Epithelial cell of prostate (primary cell): ENCODE measurements at regions not wholly inside any gene's neighbourhood (a gene's known extent, or its start where the extent isn't known, plus 50 kb on each side); places are given as distances from the start of the nearest gene placed in this dataset.
A peak's percentile ranks its signal among the peaks of the same experiment; 100 is the strongest.
"Not testable (repeated sequence)": the region's sequence is repeated elsewhere in the genome, so short reads cannot be mapped to it uniquely, and the experiment has no call there.

Experiments
- DNase-seq: peaks from one replicate; pipeline ENCODE4 v3.0.0-alpha.2; 2011; ENCODE audit warnings: low read depth, low spot score
- H3K27ac ChIP-seq: fragments of 450-650 bp; 2 replicates; pipeline ENCODE4 v1.5.1; 2017; ENCODE audit warnings: mild to moderate bottlenecking

DNA sequence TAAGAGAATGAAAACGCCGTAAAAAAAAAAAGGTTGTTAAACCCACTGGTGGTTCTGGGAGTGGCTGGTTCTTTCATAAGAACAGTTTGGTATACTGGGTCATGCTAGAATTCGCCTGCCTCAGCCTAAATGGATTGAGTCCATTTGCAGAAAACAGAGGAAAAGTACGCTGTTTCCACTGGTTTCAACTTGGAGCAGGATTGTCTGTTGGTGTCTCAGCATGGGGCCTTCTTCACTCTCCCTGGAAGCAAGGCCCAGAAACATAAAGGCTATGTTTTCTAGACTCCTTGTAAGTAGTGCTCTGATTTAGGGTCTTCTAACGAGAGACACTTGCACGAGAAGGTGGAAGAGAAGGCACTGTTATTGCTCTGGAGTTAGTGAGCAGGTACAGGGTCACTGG lies 116.9 kb upstream of the MTAP start:
- H3K27ac ChIP-seq, result peak overlapping the region; percentile 98
- no peak for DNase-seq

DNA sequence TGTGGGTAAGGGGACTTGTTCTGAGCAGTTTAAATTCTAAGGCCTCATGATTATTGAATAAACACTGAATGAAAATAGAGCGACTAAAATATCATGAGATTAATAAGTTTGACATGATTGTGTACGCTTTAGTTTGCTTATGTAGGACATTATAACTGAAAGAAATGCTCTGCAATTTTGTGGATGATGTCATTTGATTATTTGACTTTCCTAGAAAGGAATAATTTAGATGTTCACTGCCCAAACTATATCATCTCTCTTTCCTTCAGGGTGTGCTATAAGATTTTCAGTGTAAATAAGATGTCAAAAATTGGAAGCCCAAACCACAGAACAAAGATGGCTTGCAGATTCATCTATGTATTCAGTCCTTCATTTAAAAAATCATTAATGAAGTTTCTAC lies 115.7 kb upstream of the MTAP start:
- H3K27ac ChIP-seq, result peak overlapping the region; percentile 98
- no peak for DNase-seq

DNA sequence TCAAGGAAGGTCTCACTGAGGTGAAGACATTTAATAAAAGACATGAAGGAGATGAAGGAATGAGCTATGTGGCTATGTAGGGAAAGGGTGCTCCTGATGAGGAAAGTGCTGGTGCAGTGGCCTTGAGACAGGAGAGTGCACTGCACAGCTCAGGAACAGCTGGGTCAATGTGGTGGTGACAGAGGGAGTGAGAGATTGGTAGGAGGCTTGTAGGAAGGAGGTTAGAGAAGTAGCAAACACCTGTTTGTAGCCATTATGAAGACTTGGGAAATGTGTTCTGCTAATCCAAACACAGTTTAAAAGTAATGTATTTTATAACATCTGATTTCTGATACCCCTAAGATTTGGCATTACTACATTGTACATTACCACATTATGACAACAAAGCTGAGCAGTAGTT lies 115.1 kb upstream of the MTAP start:
- no peak for DNase-seq
- H3K27ac ChIP-seq, result peak overlapping the region; percentile 98

GRCh38 chr9:21688108-21689102 lies 114.0 kb upstream of the MTAP start:
- peak; percentile 56 for DNase-seq
- H3K27ac ChIP-seq, result peak overlapping the region; percentile 98

DNA sequence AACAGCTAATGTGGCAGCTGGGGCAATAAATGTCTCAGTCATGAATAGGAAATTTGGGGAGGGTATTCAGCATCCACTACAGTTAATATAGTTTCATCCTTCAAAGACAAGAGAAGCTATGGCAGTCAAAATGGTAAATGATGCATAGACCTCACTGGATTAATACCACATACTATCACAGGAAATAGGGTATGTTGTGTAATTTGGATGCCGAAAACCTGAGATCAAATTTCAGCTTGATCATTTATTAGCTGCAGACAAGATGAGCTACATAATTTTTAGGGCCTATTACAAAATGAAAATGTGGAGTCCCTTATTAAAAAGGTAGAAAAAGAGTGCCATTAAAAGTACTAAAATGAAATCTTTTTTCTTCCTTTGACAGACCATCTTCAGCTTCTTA lies 112.6 kb upstream of the MTAP start:
- peak overlapping the region; percentile 98 for H3K27ac ChIP-seq
- DNase-seq, result no peak

DNA sequence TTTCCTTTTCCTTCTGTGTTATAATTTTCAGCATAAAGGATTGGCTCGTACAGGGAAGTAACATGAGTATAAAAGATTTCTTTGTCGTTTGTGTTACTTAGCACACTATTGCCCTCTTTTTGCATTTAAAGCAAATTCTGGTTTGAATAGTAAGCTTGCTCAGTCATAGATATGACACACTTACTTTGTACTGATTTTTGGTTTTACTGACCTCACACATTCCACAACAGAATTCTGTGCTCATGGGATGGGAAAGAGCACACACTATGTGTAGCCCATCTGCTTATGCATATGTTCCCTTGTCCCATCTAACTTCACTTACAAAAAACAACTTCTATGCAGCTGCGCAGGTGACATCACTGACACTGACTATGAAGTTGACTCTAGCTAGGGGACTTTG lies 111.9 kb upstream of the MTAP start:
- H3K27ac ChIP-seq, result peak overlapping the region; percentile 98
- no peak for DNase-seq

DNA sequence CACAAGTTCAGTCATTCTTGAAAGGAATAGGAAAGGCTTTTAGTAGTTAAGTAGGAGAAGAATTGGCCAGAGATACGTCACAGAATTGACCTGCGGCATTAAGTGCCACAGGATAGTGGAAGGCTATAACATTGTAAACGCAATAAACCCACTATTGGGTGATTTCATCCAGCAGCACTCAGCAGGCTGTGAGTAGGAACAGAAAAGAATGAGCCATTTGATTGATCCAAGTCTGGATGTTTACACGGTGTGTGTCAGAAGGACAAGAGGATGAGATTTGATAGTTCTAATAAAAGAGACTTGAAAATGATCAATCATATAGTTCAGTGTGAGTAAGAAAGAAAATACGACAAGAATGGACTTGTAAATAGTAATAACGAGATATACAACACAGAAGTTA lies 110.0 kb upstream of the MTAP start:
- DNase-seq, result no peak
- no peak overlapping the region for H3K27ac ChIP-seq

GRCh38 chr9:21694424-21694823 lies 108.0 kb upstream of the MTAP start:
- no peak for DNase-seq

GRCh38 chr9:21695443-21695842 lies 107.0 kb upstream of the MTAP start:
- H3K27ac ChIP-seq, result no peak overlapping the region
- no peak for DNase-seq

More at GRCh38 chr9:21694424-21694823, 108.0 kb upstream of the MTAP start:
- no peak overlapping the region for H3K27ac ChIP-seq

DNA sequence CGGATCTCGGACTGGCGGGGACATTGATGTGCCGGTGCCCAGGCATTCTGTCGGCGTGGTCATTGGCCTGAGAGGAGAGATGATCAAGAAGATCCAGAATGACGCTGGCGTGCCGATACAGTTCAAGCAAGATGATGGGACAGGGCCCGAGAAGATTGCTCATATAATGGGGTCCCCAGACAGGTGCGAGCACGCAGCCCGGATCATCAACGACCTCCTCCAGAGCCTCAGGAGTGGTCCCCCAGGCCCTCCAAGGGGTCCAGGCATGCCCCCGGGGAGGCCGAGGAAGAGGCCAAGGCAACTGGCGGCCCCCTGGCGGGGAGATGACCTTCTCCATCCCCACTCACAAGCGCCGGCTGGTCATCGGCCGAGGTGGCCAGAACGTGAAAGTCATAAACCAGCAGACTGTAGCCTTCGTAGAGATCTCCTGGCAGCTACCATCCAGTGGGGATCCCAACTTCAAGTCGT lies 106.5 kb upstream of the MTAP start:
- no peak for DNase-seq
- H3K27ac ChIP-seq, result no peak overlapping the region

GRCh38 chr9:21696411-21696871 lies 106.0 kb upstream of the MTAP start:
- no peak for DNase-seq
- no peak overlapping the region for H3K27ac ChIP-seq

- H3K27ac ChIP-seq, result peak overlapping the region; percentile 88
- peak; percentile 83 for DNase-seq
Observed at GRCh38 chr9:21708260-21708711, 94.2 kb upstream of the MTAP start.

DNA sequence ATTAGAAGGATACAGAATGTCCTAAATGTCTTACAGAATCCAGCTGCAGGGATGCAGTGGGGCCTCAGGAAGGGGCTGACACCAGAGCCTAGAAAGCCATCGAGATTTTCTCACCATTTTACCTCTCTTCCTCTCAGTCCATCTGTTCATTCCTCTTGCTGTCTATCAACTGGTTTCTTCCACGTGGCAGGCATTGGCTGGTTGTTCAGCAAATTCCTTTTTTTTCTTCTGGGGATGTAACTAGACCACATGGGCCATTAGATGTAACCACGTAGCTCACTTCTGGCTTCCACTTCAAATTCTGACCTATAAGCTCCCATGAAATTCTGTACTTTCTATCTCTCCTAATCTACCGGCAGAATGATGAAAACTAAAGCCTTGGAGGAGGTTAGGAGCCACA lies 93.6 kb upstream of the MTAP start:
- H3K27ac ChIP-seq, result peak overlapping the region; percentile 88
- DNase-seq, result no peak

GRCh38 chr9:21709464-21710058 lies 92.9 kb upstream of the MTAP start:
- no peak for DNase-seq
- H3K27ac ChIP-seq, result peak overlapping the region; percentile 88

GRCh38 chr9:21710548-21711191 lies 91.8 kb upstream of the MTAP start:
- DNase-seq, result peak; percentile 64
- H3K27ac ChIP-seq, result peak overlapping the region; percentile 88

GRCh38 chr9:21711504-21711903 lies 90.9 kb upstream of the MTAP start:
- peak; percentile 91 for DNase-seq
- peak overlapping the region; percentile 88 for H3K27ac ChIP-seq

DNA sequence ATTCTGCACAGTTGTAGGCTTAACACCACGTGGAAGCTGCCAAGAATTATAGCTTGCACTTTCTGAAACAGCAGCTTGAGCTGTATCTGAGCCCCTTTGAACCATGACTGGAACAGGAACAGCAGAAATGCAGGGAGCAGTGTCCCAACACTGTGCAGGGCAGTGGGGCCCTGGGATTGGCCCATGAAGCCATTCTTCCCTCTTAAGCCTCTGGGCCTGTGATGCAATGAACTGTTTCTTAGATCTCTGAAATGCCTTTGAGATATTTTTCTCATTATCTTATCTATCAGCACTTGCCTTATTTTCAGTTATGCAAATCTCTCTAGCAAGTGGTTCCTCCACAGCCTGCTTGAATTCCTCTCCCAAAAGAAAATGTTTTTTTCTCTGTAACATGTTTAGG lies 87.0 kb upstream of the MTAP start:
- DNase-seq, result no peak
- H3K27ac ChIP-seq, result no peak overlapping the region

- no peak overlapping the region for H3K27ac ChIP-seq
Observed at GRCh38 chr9:21720758-21721157, 81.7 kb upstream of the MTAP start.

GRCh38 chr9:21727411-21727810 lies 75.0 kb upstream of the MTAP start:
- H3K27ac ChIP-seq, DNase-seq: not testable (repeated sequence)

More at GRCh38 chr9:21720758-21721157, 81.7 kb upstream of the MTAP start:
- DNase-seq, result no peak

DNA sequence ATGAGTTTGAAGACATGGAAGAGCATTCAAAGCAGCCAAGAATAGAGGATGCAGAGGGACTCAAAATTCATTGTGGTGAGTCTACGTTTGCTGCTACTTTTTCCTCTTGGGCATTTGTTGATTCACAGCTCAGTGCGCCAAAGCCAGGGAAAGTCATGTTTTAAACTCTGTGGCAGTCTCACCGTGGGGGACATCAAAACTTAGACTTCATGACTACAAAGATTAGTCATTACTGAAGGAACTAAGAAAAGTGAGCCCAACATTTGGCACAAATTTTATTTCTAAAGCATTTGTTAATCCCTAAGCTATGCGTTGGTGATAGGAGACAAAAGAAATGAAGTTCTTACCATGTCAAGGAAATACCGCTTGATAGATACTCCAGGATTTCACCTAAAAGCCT lies 73.7 kb upstream of the MTAP start:
- H3K27ac ChIP-seq, result no peak overlapping the region
- no peak for DNase-seq

DNA sequence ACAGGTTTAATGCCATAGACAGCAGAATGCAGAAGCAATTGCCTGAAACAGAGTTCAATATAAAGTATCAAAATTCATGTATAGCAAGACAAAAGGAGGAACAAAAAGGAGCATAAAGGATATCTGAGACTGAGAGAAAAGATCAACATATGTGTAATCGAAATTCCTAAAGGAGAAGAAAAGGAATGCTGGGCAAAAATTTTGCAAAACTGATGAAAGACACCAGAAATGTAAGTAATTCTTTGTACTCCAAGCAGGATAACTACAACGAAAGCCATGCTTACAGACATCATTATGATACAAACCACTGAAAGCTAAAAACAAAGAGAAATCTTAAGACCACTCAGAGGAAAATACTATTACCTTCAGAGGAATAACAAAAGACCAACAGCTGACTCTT lies 72.8 kb upstream of the MTAP start:
- DNase-seq, result no peak
- no peak overlapping the region for H3K27ac ChIP-seq
